NT2/D1 (cell line): ENCODE measurements at regions not wholly inside any gene's neighbourhood (a gene's known extent, or its start where the extent isn't known, plus 50 kb on each side); places are given as distances from the start of the nearest gene placed in this dataset.

ENCODE experiments used
- SUZ12 ChIP-seq: IDR thresholded peaks from 2 replicates; pipeline ENCODE4 v1.6.1; 2011; ENCODE audit not compliant: insufficient read length, insufficient read depth; ENCODE audit errors: extremely low read depth
- YY1 ChIP-seq: IDR thresholded peaks from 2 replicates; pipeline ENCODE4 v1.6.1; 2011; ENCODE audit not compliant: insufficient read length, insufficient read depth
- ZNF274 ChIP-seq: IDR thresholded peaks from 2 replicates; pipeline ENCODE4 v1.6.1; 2011; ENCODE audit warnings: mild to moderate bottlenecking, low read depth, low read length

DNA sequence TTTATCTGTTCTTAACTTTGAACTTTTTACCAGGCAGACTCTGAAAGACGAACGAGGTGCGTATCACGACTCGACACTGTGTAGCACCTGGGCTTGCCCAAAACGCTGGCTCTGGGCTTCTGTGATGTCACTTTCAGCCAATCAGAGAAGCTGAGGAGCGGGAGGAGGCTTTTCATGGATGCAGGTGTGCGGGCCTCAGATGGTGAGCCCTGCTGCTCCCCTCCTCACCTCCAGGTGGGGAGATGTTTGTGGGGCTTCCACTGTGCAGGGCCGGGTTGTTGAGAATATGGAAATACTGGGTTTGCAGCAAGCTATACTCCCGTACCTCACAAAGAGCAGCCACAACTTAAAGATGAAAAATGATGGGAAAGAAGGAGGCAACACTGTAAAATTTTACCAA is 246.3 kb downstream of the IRX2 start:
- TF ChIP-seq ZNF274: no peak
- TF ChIP-seq YY1: no peak
- no peak for TF ChIP-seq SUZ12
